OCI-LY3 (cell line): ENCODE measurements at regions not wholly inside any gene's neighbourhood (a gene's known extent, or its start where the extent isn't known, plus 50 kb on each side); places are given as distances from the start of the nearest gene placed in this dataset.

Source experiments
- H2AFZ ChIP-seq: fragments of 200-600, 300-600 bp; shearing (Covaris generic); 2 replicates; pipeline ENCODE4 v1.6.0; 2014; ENCODE audit warnings: antibody characterized with exemption, low read depth, low read length
- H3K27ac ChIP-seq: fragments of 200-600, 300-600 bp; sonication (generic); 2 replicates; pipeline ENCODE4 v1.5.1; 2014; ENCODE audit warnings: mild to moderate bottlenecking, low read length, moderate library complexity, mixed read lengths
- H3K27me3 ChIP-seq: fragments of 200-600, 300-600 bp; sonication (generic); 2 replicates; pipeline ENCODE4 v1.6.1; 2014; ENCODE audit warnings: low read depth, low read length, mixed read lengths
- H3K36me3 ChIP-seq: fragments of 200-600, 300-600 bp; sonication (generic); replicated peaks from 2 replicates; pipeline ENCODE3; 2014; ENCODE audit warnings: low read depth, low read length, mixed read lengths
- H3K4me1 ChIP-seq: fragments of 300-600, 200-600 bp; sonication (generic); 2 replicates; pipeline ENCODE4 v1.6.1; 2014; ENCODE audit warnings: low read length, mixed read lengths
- H3K4me2 ChIP-seq: fragments of 200-600, 300-600 bp; sonication (generic); 2 replicates; pipeline ENCODE4 v1.6.1; 2014; ENCODE audit warnings: low read length, mixed read lengths
- H3K4me3 ChIP-seq: fragments of 300-600, 200-600 bp; sonication (generic); 2 replicates; pipeline ENCODE4 v1.5.1; 2014; ENCODE audit warnings: antibody characterized with exemption, mild to moderate bottlenecking, low read length, moderate library complexity
- H3K79me2 ChIP-seq: fragments of 300-600, 200-600 bp; shearing (Covaris generic); 2 replicates; pipeline ENCODE4 v1.6.1; 2014; ENCODE audit warnings: mild to moderate bottlenecking, low read length, mixed read lengths
- H3K9ac ChIP-seq: fragments of 300-600, 200-600 bp; shearing (Covaris generic); 2 replicates; pipeline ENCODE4 v1.6.0; 2014; ENCODE audit warnings: mild to moderate bottlenecking, low read length, moderate library complexity
- H3K9me3 ChIP-seq: fragments of 200-600, 300-600 bp; shearing (Covaris generic); 2 replicates; pipeline ENCODE4 v1.6.1; 2014; ENCODE audit warnings: low read length, mixed read lengths; ENCODE audit not compliant: insufficient read depth
- H4K20me1 ChIP-seq: fragments of 200-600, 300-600 bp; sonication (generic); 2 replicates; pipeline ENCODE4 v1.6.1; 2016; ENCODE audit warnings: low read length, mixed read lengths; ENCODE audit not compliant: insufficient read depth
- CTCF ChIP-seq: fragments of 200-600, 300-600 bp; sonication (generic); IDR thresholded peaks from 2 replicates; pipeline ENCODE4 v1.5.1; 2014; ENCODE audit warnings: antibody characterized with exemption, low read length, low read depth
- EZH2phosphoT487 ChIP-seq: fragments of 200-600 bp; shearing (Covaris generic); IDR thresholded peaks from 2 replicates; pipeline ENCODE4 v1.6.1; 2018; ENCODE audit warnings: antibody characterized with exemption, mixed run types, low read depth

- Histone ChIP-seq H2AFZ (no peak overlapping the region), H4K20me1 (no peaks in the 10 kb centered on the region), H3K27me3 (peaks cover 4% of the 10 kb centered on the region), H3K27ac (no peak overlapping the region), H3K79me2 (no peaks in the 10 kb centered on the region), H3K4me3 (no peak overlapping the region), H3K36me3 (no peaks in the 10 kb centered on the region), H3K4me2 (no peak overlapping the region), H3K4me1 (peaks cover 4% of the 10 kb centered on the region), H3K9ac (no peak overlapping the region), H3K9me3 (no peaks in the 10 kb centered on the region)
- no peak for TF ChIP-seq CTCF
- TF ChIP-seq EZH2phosphoT487: no peak
These were observed 55.2 kb upstream of the TARBP1 start for GRCh38 chr1:234533975-234534876.

GRCh38 chr1:234533034-234533891 lies 54.3 kb upstream of the TARBP1 start:
- H3K4me3 ChIP-seq: no peak overlapping the region
- H2AFZ ChIP-seq: no peak overlapping the region
- TF ChIP-seq EZH2phosphoT487 (no peak), CTCF (no peak)
- no peak overlapping the region for H3K4me2 ChIP-seq
- H3K9ac ChIP-seq: no peak overlapping the region
- no peaks in the 10 kb centered on the region for H3K36me3 ChIP-seq
- no peaks in the 10 kb centered on the region for H4K20me1 ChIP-seq
- H3K9me3 ChIP-seq: no peaks in the 10 kb centered on the region
- no peaks in the 10 kb centered on the region for H3K79me2 ChIP-seq
- H3K27me3 ChIP-seq: peaks cover 10% of the 10 kb centered on the region
- no peak overlapping the region for H3K27ac ChIP-seq
- peaks cover 13% of the 10 kb centered on the region for H3K4me1 ChIP-seq

GRCh38 chr1:234532503-234532922 lies 53.5 kb upstream of the TARBP1 start:
- H3K27ac ChIP-seq: no peak overlapping the region
- no peak overlapping the region for H3K4me3 ChIP-seq
- no peak overlapping the region for H2AFZ ChIP-seq
- no peak overlapping the region for H3K9ac ChIP-seq
- H3K9me3 ChIP-seq: no peaks in the 10 kb centered on the region
- H3K4me1 ChIP-seq: peaks cover 16% of the 10 kb centered on the region
- TF ChIP-seq EZH2phosphoT487 (no peak), CTCF (no peak)
- no peaks in the 10 kb centered on the region for H4K20me1 ChIP-seq
- H3K36me3 ChIP-seq: no peaks in the 10 kb centered on the region
- no peak overlapping the region for H3K4me2 ChIP-seq
- H3K79me2 ChIP-seq: no peaks in the 10 kb centered on the region
- peaks cover 18% of the 10 kb centered on the region for H3K27me3 ChIP-seq

- no peak overlapping the region for H3K9ac ChIP-seq
These were observed 52.2 kb upstream of the TARBP1 start for GRCh38 chr1:234531151-234531635.

More at GRCh38 chr1:234531151-234531635, 52.2 kb upstream of the TARBP1 start:
- H3K4me2 ChIP-seq: no peak overlapping the region
- no peaks in the 10 kb centered on the region for H3K9me3 ChIP-seq
- H3K79me2 ChIP-seq: no peaks in the 10 kb centered on the region
- no peak overlapping the region for H3K27ac ChIP-seq
- no peak overlapping the region for H2AFZ ChIP-seq
- no peaks in the 10 kb centered on the region for H3K36me3 ChIP-seq
- no peak overlapping the region for H3K4me3 ChIP-seq
- TF ChIP-seq EZH2phosphoT487 (no peak), CTCF (no peak)
- H4K20me1 ChIP-seq: no peaks in the 10 kb centered on the region
- H3K4me1 ChIP-seq: peaks cover 16% of the 10 kb centered on the region
- H3K27me3 ChIP-seq: peaks cover 31% of the 10 kb centered on the region
